ENCODE measurements at regions not wholly inside any gene's neighbourhood (a gene's known extent, or its start where the extent isn't known, plus 50 kb on each side); places are given as distances from the start of the nearest gene placed in this dataset.

- no peak for TF ChIP-seq CTCF (conservative IDR thresholded peaks at IDR 0.05)
- no peak for TF ChIP-seq ZFX (IDR thresholded peaks at IDR 0.05)
Measured at GRCh38 chr2:226478109-226478809, 321.4 kb downstream of the IRS1 start.
